ENCODE measurements at regions not wholly inside any gene's neighbourhood (a gene's known extent, or its start where the extent isn't known, plus 50 kb on each side); places are given as distances from the start of the nearest gene placed in this dataset.
"Not testable (repeated sequence)": the region's sequence is repeated elsewhere in the genome, so short reads cannot be mapped to it uniquely, and the experiment has no call there.

GRCh38 chr5:124227914-124228313, 518.5 kb downstream of the ZNF608 start:
- DNase-seq (ENCODE audit: low spot score) = no peak

- no peak for DNase-seq (ENCODE audit: low spot score)
Measured at GRCh38 chr5:124220418-124220817, 526.0 kb downstream of the ZNF608 start.

- no peak for DNase-seq (ENCODE audit: low spot score)
Measured at GRCh38 chr5:124212934-124213333, 533.5 kb downstream of the ZNF608 start.

GRCh38 chr5:124210111-124210910, 536.1 kb downstream of the ZNF608 start:
- DNase-seq (ENCODE audit: low spot score) = no peak

GRCh38 chr5:124207118-124207517, 539.3 kb downstream of the ZNF608 start:
- DNase-seq (ENCODE audit: low spot score) = no peak

- no peak for DNase-seq (ENCODE audit: low spot score)
Measured at GRCh38 chr5:124206540-124206939, 539.9 kb downstream of the ZNF608 start.

GRCh38 chr5:124203303-124203702, 543.1 kb downstream of the ZNF608 start:
- DNase-seq (ENCODE audit: low spot score) = no peak

GRCh38 chr5:124200381-124200780, 546.1 kb downstream of the ZNF608 start:
- DNase-seq (ENCODE audit: low spot score) = no peak

GRCh38 chr5:124199893-124200292, 546.5 kb downstream of the ZNF608 start:
- no peak for DNase-seq (ENCODE audit: low spot score)

GRCh38 chr5:124195411-124195810, 551.0 kb downstream of the ZNF608 start:
- DNase-seq (ENCODE audit: low spot score) = no peak

- no peak for DNase-seq (ENCODE audit: low spot score)
Measured at GRCh38 chr5:124194282-124194681, 552.2 kb downstream of the ZNF608 start.

- no peak for DNase-seq (ENCODE audit: low spot score)
Measured at GRCh38 chr5:124193371-124193789, 553.1 kb downstream of the ZNF608 start.

- no peak for DNase-seq (ENCODE audit: low spot score)
Measured at GRCh38 chr5:124192716-124193115, 553.7 kb downstream of the ZNF608 start.

- DNase-seq (ENCODE audit: low spot score) = no peak
Measured at GRCh38 chr5:124185716-124186115, 560.7 kb downstream of the ZNF608 start.

- DNase-seq (ENCODE audit: low spot score) = no peak
Measured at GRCh38 chr5:124182133-124182532, 564.3 kb downstream of the ZNF608 start.

GRCh38 chr5:124180875-124181461, 565.5 kb downstream of the ZNF608 start:
- no peak for DNase-seq (ENCODE audit: low spot score)

GRCh38 chr5:124180299-124180874, 566.1 kb downstream of the ZNF608 start:
- no peak for DNase-seq (ENCODE audit: low spot score)

- no peak for DNase-seq (ENCODE audit: low spot score)
Measured at GRCh38 chr5:124179819-124180218, 566.6 kb downstream of the ZNF608 start.

GRCh38 chr5:124178050-124178449, 568.4 kb downstream of the ZNF608 start:
- no peak for DNase-seq (ENCODE audit: low spot score)

- DNase-seq (ENCODE audit: low spot score) = no peak
Measured at GRCh38 chr5:124176692-124177091, 569.7 kb downstream of the ZNF608 start.

- no peak for DNase-seq (ENCODE audit: low spot score)
Measured at GRCh38 chr5:124173386-124173785, 573.1 kb downstream of the ZNF608 start.

- DNase-seq (ENCODE audit: low spot score) = no peak
Measured at GRCh38 chr5:124172389-124173003, 573.9 kb downstream of the ZNF608 start.

GRCh38 chr5:124168093-124168492, 578.3 kb downstream of the ZNF608 start:
- not testable (repeated sequence) for DNase-seq (ENCODE audit: low spot score)
